GM18517 (cell line): ENCODE measurements at regions not wholly inside any gene's neighbourhood (a gene's known extent, or its start where the extent isn't known, plus 50 kb on each side); places are given as distances from the start of the nearest gene placed in this dataset.
"Not testable (repeated sequence)": the region's sequence is repeated elsewhere in the genome, so short reads cannot be mapped to it uniquely, and the experiment has no call there.

Experiments used
- ATAC-seq: cut with Tn5 transposase; IDR thresholded peaks from one replicate; pipeline ENCODE4 v1.9.1; 2021; ENCODE audit warnings: mild to moderate bottlenecking, moderate library complexity; ENCODE audit not compliant: unreplicated experiment

DNA sequence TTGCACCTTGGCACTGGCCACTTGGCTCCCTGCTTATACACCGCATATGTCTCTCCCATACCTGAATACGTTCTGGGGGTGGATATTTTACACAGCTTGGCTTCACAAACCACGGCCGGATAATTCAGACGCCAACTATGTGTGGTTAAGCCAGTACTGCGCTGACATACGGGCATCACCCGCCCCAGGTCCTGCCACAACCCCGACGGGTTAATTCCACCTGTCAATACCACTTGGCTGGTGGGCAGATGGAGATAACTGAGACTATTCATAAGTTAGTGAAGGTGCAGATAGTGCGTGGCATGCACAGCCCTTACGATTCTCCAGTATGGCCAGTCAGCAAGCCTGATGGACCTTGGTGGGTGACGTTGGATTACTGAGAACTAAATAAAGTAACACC is 696.3 kb upstream of the AGA start:
- no peak for ATAC-seq

DNA sequence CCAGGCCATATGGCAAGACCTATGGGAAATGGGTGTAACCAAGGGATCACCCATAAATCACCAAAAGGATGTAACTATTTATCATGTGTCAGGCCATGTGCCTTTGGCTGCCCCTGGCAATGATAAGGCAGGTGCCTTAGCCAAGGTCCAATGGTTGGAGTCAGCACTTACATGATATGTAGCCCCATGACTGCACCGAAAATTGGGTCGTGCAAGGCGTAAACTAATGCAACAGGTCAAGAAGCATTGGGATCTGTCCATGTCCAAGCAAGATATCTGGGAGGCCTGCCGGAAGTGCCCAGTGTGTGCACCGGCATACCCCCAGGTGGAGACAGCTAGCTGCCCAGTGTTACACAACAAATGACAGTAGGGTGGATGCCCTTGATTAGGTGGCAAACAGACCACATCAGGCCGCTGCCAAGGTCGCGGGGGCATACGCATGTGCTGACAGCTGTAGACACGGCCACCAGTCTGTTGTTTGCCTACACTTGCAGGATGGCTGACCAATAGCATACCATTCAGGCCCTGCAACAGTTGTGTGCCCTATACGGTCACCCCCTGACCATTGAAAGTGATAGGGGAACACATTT is 698.2 kb upstream of the AGA start:
- ATAC-seq, result no peak

DNA sequence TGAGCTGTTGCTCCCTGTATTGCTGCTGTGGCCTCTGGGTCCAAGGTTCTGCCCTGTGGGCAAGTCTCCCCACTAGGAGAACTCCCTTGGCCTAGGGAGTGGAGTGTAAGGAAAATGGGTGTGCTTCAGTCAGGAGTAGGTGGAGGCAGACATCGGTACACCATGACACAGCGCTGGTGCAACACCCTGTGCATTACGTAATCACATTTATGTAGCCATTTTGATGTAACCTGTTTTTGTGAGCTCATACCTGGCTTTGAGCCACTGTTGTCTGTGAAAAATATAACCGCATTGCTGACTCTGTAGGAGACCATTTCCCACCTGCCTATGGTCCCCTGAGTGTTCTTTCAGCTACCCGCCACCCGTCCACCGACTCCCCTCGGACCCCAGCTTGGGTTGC is 700.5 kb upstream of the AGA start:
- ATAC-seq, result no peak

DNA sequence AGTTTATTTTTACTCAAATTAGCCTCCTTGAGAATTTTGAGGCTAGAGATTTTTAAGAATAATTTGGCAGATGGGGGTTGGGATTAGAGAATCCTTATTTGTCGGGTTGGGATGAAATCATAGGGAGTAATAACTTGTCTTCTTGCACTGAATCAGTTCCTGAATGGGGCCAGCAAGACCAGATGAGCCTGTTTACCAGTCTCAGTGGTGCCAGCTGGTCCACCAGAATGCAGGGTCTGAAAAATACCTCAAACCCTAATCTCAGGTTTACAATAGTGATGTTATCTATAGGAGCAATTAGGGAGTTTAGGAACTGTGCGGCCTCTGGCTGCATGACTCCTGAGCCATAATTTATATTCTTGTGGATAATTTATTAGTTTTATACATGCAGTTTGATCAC is 705.9 kb upstream of the AGA start:
- no peak for ATAC-seq

DNA sequence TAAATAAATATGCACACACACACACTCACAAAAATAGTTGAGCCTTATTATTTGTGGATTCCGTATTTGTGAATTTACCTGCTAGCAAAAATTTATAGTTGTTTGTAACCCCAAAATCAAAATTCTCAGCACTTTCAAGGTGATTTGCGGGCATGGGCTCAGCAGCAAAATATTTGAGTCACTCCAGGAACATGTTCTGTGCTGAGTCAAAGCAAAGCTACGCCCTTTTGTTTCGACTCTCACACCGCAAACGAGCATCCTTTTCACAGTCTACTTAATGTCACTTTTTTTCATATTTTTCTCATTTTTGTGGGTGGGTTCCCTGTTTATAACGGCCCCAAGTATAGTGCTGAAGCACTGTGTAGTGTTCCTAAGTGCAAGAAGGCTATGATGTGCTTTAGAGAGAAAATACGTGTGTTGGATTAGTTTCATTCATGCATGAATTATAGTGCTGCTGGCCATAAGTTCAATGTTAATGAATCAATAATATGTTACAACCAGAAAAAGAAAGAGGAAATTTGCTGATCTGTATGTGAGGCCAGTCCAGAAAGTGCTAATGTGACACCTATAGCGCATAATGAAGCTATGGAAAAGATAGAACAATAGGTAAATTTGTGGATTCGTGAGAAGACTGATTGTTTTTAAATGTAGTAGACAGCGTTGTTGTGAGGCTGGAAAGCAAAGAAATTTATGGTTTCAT is 723.2 kb upstream of the AGA start:
- ATAC-seq, result no peak

DNA sequence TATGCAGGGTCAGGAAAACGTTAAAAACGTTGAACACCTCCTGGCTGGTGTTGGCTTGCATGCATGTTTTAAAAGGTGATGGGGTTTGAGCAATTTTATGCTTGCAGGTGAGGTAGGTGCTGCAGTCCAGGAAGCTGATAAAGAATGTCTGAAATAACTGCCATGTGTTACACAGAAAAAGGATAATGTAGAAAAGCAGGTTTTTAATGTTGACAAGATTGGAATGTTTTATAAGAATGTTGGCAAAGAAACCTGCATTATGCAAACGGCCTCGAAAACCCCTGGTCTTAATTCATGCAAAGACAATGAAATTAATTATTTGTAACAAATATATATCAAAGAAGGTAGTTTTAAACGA is 723.7 kb upstream of the AGA start:
- ATAC-seq, result no peak

DNA sequence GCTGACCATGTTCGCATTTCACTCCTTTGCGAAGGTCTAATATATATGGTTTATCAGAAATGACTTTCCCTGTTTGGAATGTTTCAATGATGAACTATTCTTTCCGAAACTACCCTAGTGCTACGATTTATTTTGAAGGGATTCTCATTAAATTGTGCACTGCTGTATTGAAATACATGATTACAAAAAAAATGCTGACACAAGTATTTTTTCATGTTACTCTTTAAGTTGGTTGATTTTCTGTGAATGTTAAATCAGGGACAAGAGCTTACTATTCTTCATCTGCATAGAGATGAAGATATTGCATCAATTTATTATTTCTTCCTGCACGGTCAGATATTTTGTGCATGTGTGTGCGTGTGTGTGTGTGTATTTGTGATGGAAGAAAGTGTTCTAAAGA is 731.5 kb upstream of the AGA start:
- ATAC-seq, result no peak

DNA sequence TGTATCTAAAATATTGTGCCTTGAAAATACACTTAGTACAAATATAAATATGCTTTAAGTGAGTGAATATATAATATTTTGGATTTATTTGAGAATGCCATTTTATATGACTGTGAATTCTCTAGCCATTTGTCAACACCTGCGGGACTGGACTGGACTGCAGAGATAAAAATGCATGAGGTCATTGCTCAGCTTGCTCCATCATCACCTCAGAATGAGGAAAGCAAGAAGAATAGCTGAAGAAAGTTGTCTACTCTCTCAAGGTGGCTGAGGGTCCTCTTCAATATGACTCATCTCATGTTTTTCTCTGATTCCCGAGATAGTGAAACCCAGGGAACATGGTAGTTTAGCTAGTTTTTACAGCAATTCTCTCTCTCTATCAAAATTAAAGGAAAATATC is 732.5 kb upstream of the AGA start:
- no peak for ATAC-seq

DNA sequence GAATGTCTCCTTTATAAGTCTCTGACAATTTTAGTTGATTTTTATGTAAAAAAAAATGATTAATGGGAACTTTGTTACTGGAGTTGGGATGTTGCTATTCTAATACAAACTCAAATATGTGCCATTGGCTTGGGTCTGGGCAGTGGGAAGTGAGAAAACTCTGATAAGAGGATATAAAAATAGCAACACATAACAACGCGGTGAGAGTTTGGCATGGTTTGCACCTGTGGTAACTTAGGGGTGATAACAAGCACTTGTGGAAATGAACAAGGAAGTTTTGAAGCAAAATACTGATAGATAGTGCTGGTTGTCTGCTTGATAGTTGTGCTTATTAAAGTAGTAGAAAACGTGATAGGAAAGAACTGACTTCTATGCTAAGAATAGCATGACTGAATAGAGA is 743.3 kb upstream of the AGA start:
- no peak for ATAC-seq

DNA sequence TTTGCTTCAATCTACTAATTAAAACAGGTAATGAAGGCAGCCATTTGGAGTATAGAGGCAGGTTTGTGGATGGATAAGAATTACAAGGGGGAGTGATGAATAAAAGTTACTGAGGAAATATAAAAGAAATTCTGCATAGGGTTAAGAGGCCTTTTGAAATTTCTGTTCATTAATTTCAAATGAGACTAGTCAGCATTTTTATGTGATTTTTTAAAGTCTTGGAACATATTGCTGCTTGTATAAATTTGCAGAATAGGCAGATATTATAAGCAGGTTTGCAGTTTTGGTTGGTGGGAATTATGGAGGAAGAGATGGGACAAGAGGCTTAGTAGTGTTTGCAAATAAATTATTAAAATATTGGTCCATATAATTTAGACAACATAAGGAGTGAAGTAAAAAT is 750.4 kb upstream of the AGA start:
- ATAC-seq, result no peak

DNA sequence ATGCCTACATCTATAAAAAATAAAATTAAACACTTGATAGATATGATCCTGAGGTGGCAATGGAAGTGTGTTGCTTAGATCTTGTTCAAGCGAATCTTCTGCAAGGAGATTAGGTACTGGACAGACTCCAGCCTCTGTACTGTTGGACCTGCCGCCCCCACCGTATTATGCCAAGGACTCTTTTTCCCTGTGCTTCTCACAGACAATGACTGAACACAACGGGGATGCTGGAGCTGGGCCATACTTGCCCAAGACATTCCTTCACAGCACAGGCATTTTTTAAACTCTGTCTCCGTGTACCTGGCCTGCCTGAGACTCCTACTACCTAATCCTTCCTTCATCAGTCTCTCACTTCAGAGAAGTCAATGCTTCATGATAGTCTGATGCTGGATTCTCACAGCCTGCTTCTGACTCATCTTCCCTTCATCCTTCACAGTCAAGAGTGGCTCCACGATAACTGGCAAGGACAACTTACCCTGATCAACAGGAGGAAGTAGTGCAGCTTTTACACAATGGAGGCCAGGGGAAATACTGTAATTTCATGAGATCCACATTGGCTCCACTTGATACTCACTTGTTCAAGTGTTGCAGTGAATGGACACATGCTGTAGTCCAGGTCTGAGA is 754.6 kb upstream of the AGA start:
- ATAC-seq, result no peak

DNA sequence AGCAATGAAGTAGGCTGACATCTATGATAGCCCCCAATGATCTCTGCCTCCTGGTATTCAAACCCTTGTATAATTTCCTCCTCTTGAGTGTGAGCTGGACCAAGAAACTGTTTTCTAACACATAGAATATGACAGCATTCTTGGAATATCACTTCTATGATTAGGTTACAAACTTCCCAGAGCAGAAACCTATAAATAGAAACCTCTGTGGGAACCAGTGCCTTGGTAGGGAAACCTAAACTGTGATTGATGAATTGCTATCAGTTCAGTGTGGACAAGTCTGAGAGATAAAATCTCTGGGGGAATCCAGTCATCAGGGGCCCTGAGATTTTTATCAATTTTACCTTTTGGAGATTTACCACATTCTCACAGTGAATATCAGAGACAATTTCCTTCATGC is 756.5 kb upstream of the AGA start:
- ATAC-seq, result no peak

DNA sequence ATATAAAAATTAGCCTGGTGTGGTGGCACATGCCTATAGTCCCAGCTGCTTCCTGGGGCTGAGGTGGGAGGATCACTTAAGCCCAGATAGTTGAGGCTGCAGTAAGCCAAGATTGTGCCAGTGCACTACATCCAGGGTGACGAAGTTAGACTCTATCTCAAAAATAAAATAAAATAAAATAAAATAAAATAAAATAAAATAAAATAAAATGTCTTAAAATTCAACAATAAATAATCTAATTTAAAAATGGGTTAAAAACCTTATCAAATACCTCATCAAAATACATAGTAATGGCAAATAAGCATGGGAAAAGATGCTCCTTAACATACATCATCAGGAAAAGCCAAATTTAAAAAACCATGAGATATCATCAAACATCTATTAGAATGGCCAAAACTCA is 760.2 kb upstream of the AGA start:
- no peak for ATAC-seq

DNA sequence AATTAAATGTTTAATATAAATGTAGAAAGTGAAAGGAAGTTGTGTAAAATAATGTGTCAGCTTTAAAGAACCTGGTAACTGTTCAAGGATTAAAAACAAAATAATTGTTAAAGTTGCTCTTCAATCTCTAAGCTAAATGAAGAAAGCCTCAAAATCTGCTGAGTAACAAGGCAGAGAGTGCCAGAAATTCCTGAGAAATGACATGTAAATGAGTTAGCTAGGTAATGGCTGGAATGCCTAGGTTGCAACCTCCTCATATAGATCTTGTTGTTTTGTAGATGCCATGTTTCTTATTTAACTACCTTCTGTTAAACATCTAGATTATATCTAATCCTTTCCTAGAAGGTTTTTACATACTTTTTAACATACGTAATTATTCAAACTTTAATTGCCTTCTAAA is 763.6 kb upstream of the AGA start:
- no peak for ATAC-seq

DNA sequence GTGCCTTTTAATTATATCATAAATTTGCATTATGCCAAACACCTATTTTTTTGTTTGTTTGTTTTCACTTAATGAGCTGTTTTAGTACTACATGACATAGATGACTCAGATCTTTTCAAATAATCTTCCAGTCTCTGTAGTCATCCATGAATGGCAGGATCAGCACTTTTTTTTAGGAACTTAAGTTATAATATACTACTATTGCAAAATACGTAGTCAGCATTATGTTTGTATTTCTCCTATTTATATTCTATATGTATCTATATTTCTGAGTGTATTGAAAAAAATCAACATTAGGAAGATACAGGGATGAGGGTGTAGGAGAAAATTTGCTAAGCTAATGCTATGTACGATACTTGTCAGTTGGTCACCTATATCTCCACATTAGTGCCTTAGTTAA is 773.1 kb upstream of the AGA start:
- no peak for ATAC-seq

DNA sequence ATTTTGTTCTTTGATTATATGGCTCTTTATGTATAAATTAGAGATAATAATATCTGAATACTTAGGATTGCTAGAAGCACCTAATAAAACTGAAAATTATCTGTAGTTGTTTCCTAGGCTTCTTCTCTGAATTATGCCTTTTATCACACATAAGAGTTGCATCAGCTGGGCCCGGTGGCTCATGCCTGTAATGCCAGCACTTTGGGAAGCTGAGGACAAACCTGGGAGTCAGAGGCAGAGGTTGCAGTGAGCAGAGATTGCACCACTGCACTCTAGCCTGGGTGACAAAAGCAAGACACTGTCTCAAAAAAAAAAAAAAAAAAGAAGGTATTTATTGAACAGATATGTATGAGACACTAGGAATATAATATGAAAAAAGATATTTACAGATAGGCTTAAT is 773.5 kb upstream of the AGA start:
- ATAC-seq, result no peak

DNA sequence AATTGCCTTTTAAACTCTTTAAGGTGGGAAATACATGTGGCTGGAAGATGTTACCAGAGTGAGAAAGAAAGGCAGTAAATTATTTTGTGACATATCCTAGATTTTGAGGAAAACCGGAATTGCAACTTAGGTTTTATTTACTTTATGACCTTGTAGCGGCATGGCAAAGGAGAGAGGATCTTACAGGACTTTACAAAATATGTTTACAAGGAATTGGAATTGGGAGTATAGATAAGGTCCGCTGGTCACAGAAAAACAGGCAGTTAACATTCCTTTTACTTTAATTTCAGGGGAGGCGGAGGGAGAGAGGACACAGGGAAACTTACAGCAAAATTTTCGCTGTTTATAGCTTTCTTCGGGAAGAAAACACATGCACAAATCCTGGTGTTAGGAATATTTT is 784.2 kb upstream of the AGA start:
- ATAC-seq, result not testable (repeated sequence)

DNA sequence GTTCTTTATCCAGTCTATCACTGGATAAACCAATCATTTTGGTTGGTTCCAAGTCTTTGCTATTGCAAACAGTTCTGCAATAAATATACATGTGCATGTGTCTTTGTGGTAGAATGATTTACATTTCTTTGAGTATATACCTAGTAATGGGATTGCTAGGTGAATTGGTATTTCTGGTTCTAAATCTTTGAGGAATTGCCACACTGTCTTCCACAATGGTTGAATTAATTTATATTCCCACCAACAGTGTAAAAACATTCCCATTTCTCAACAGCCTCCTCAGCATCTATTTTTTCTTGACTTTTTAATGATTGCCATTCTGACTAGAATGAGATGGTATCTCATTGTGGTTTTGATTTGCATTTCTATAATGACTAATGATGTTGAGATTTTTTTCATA is 791.7 kb upstream of the AGA start:
- no peak for ATAC-seq

DNA sequence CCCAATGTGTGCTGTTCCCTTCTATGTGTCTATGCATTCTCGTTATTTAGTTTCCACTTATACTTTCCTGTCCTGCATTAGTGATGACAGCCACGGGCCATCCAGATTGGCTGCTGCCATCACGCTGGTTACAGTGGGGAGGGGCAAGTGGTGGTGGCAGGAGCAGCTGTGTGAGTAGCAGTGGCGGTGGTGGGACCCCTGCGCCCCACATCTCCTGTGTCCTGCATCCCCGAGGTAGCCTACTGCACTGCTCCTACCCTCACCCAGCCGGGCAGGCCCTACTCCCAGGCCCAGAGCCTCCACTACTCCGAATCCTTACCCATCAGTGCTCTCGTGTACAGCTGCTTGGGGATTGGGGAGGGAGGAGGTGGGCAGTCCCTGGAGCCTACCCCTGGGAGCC is 798.7 kb upstream of the AGA start:
- no peak for ATAC-seq

DNA sequence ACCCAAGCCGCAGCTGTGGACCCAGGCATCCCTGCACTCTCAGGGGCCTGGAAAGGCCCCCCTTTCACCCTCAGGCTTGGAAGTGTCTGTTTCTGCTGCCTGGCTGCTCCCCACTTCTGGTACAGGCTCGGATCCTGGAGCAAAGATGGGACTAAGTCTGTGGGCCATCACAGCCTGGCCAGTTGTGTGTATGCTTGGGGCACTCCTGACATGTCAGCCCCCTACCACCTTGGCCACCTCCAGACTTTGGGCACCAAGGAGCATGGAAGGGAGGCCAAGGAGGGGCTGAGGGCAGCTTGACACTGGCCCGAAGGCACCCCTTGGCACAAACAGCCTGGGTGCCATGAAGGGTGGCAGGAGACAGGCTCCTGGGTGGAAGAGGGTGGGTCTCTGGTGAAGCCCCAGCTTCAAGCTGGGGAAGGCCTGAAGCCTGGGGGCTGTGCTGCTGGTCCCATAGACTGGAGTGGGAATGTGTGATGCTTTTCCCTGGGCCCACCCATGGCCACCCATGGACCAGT is 799.4 kb upstream of the AGA start:
- ATAC-seq, result no peak

DNA sequence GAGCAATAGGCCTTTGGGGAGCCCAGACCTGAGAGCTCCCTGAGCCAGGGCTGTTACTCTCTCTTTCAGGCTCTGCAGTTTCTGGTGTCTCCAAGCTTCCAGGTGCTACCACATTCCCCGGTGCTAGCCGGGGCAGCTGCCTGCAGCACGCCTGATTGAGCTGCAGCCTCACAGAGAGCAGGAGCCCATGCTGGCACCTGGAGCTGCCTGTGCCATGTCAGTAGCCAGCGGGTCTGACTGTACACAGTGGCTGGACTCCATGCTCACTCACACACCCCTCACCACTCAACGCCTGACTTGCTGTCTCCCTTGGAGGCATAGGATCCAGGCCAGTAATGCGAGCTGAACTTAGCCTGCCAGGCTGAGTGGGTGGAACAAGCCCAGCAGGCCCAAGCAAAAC is 800.4 kb upstream of the AGA start:
- no peak for ATAC-seq

DNA sequence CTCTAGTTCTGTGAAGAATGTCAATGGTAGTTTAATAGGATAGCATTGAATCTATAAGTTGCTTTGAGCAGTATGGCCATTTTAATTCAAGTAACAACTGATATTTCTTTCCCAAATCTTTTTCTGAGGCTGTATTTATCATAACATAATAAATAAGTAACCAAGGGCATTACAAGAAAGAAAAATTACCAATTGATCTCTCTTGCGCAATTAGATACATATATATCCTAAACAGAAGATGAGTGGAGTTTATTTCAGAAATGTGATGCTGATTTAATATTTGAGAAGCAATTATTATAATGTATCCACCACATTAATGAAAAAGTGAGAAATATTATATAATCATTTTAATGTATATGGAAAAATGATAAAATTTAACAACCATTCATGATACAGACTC is 802.5 kb upstream of the AGA start:
- no peak for ATAC-seq

DNA sequence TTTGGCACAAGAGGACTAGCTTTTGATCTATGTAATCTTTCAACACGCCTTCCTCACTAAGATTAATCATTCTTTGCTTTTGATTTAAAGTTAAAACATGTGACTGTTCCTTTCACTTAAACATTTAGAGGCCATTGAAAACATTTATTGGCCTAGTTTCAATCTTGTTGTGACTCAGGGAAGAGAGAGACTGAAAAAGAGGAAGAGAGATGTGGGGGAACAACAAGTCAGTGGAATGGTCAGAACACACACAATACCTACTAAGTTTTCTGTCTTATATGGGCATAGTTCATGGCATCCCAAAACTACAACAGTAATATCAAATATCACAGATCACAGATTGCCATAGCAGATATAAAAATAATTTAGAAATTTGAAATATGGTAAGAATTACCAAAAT is 812.9 kb upstream of the AGA start:
- no peak for ATAC-seq
